Panc1 (cell line): ENCODE measurements at regions not wholly inside any gene's neighbourhood (a gene's known extent, or its start where the extent isn't known, plus 50 kb on each side); places are given as distances from the start of the nearest gene placed in this dataset.

Source experiments
- ATAC-seq: fragments of 200-7000 bp; cut with Tn5 transposase; 2 replicates; pipeline ENCODE4 v1.9.1; 2020; ENCODE audit warnings: mild to moderate bottlenecking, moderate library complexity
- BruUV-seq: library from RNA; stranded (reverse); fragments of 400-500 nt; replicated peaks from 2 replicates; lab custom pipeline; 2021; lab: Mats Ljungman, UMichigan
- CTCF ChIA-PET: fragments of 300-600 bp; sonication (Branson Sonifier 250); formaldehyde crosslinking; loops from one replicate; lab custom pipeline; 2022; ENCODE audit warnings: antibody characterized with exemption; lab: Charles Lee
- POLR2A ChIA-PET: fragments of 300-600 bp; sonication (Branson Sonifier 250); formaldehyde crosslinking; loops from one replicate; lab custom pipeline; 2022; ENCODE audit warnings: antibody characterized with exemption; lab: Charles Lee
- DNase-seq: peaks from one replicate; pipeline ENCODE4 v3.0.0-alpha.2; 2010; ENCODE audit warnings: low read depth, low spot score
- H3K27ac ChIP-seq: 2 replicates; pipeline ENCODE4 v1.5.1; 2011; ENCODE audit warnings: mild to moderate bottlenecking, low read length, inconsistent platforms
- H3K27me3 ChIP-seq: fragments of 200-500 bp; sonication (Bioruptor generic); 2 replicates; pipeline ENCODE4 v1.6.0; 2014; ENCODE audit warnings: low read length, inconsistent platforms; ENCODE audit not compliant: control insufficient read depth, insufficient read depth
- H3K36me3 ChIP-seq: fragments of 200-500 bp; sonication (Bioruptor generic); 2 replicates; pipeline ENCODE4 v1.5.1; 2014; ENCODE audit warnings: inconsistent platforms, mild to moderate bottlenecking, low read length, moderate library complexity; ENCODE audit not compliant: control insufficient read depth, insufficient read depth
- H3K4me1 ChIP-seq: 2 replicates; pipeline ENCODE4 v1.5.1; 2011; ENCODE audit warnings: inconsistent platforms, mild to moderate bottlenecking, low read length, moderate library complexity; ENCODE audit not compliant: control insufficient read depth, insufficient read depth
- H3K4me3 ChIP-seq, 2 experiments: 2 replicates each; pipeline ENCODE4 v1.5.1; 2011 to 2012; ENCODE audit warnings: low read depth in 2 of 2, low read length in 2 of 2, mild to moderate bottlenecking in 2 of 2, inconsistent platforms in 1 of 2, moderate library complexity in 1 of 2
- H3K9me3 ChIP-seq: fragments of 200-500 bp; sonication (Bioruptor generic); 2 replicates; pipeline ENCODE4 v1.5.1; 2014; ENCODE audit warnings: low read depth, mild to moderate bottlenecking, inconsistent platforms, low read length, moderate library complexity; ENCODE audit not compliant: control insufficient read depth, insufficient read depth
- POLR2AphosphoS5 ChIP-seq: IDR thresholded peaks from 2 replicates; pipeline ENCODE4 v1.6.1; 2012; ENCODE audit warnings: mild to moderate bottlenecking, low read depth, low read length, moderate library complexity
- SIN3A ChIP-seq: IDR thresholded peaks from 2 replicates; pipeline ENCODE4 v1.6.1; 2012; ENCODE audit warnings: low read depth, mild to moderate bottlenecking, low read length, moderate library complexity, borderline replicate concordance; ENCODE audit not compliant: insufficient read depth
- TCF7L2 ChIP-seq: IDR thresholded peaks from 2 replicates; pipeline ENCODE4 v1.6.1; 2011; ENCODE audit warnings: mild to moderate bottlenecking, low read depth, low read length, inconsistent platforms
- in situ Hi-C: cut with HindIII; loops from 2 replicates; pipeline ENCODE4 v1.10.0; 2016; ENCODE audit warnings: low sequenced_read_pairs, low pct_unique_long_range_greater_than_20kb
- intact Hi-C: fragments of 100-400 bp; cut with micrococcal nuclease; formaldehyde crosslinking; loops from one replicate; pipeline ENCODE4 v1.10.0; 2022; ENCODE audit not compliant: unreplicated experiment
- TF ChIP-seq, protein P1 (sequence below): fragments of 450-650 bp; IDR thresholded peaks from 2 replicates; pipeline ENCODE4 v1.5.1; 2017; ENCODE audit warnings: mild to moderate bottlenecking
- TF ChIP-seq, protein P2 (sequence below), 2 experiments: IDR thresholded peaks; 2 replicates each; pipeline ENCODE4 v1.6.1; 2011 to 2012; ENCODE audit warnings: low read depth in 2 of 2, control low read depth in 1 of 2, low read length in 1 of 2, mild to moderate bottlenecking in 1 of 2, moderate library complexity in 1 of 2; ENCODE audit not compliant: insufficient read depth in 1 of 2

DNA sequence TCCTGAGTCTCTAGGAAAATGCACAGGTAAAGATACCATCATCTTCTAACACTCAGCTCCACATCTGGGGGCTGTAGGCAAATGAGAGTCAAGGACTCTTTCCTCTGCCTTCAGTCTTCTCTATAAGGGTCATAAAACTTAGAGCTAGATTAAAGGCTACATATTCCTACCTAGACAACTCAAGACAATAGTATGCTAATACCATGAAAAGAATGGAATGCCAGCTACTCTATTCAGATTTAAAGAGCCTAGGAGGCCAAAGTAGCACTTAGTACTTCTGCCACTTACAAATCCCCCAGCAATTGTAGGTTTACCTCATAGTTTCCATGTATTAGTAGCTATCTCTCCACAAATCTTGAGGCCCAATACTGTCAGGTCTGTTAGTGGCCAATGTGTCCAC is 453.0 kb downstream of the SLITRK5 start:
- CTCF ChIA-PET = no interaction called here
- intact Hi-C loops (no loop called here), in situ Hi-C loops (no loop called here)
- Histone ChIP-seq H3K4me1 (no peaks in the 10 kb centered on the region), H3K9me3 (no peaks in the 10 kb centered on the region), H3K36me3 (no peaks in the 10 kb centered on the region), H3K27ac (no peak overlapping the region), H3K27me3 (no peaks in the 10 kb centered on the region), H3K4me3 (no peak overlapping the region)
- DNase-seq (no peak), ATAC-seq (no peak)
- no peak for TF ChIP-seq TCF7L2
- TF ChIP-seq SIN3A = no peak
- TF ChIP-seq, protein P1, sequence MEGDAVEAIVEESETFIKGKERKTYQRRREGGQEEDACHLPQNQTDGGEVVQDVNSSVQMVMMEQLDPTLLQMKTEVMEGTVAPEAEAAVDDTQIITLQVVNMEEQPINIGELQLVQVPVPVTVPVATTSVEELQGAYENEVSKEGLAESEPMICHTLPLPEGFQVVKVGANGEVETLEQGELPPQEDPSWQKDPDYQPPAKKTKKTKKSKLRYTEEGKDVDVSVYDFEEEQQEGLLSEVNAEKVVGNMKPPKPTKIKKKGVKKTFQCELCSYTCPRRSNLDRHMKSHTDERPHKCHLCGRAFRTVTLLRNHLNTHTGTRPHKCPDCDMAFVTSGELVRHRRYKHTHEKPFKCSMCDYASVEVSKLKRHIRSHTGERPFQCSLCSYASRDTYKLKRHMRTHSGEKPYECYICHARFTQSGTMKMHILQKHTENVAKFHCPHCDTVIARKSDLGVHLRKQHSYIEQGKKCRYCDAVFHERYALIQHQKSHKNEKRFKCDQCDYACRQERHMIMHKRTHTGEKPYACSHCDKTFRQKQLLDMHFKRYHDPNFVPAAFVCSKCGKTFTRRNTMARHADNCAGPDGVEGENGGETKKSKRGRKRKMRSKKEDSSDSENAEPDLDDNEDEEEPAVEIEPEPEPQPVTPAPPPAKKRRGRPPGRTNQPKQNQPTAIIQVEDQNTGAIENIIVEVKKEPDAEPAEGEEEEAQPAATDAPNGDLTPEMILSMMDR = no peak
- TF ChIP-seq POLR2AphosphoS5 = no peak
- TF ChIP-seq, protein P2, sequence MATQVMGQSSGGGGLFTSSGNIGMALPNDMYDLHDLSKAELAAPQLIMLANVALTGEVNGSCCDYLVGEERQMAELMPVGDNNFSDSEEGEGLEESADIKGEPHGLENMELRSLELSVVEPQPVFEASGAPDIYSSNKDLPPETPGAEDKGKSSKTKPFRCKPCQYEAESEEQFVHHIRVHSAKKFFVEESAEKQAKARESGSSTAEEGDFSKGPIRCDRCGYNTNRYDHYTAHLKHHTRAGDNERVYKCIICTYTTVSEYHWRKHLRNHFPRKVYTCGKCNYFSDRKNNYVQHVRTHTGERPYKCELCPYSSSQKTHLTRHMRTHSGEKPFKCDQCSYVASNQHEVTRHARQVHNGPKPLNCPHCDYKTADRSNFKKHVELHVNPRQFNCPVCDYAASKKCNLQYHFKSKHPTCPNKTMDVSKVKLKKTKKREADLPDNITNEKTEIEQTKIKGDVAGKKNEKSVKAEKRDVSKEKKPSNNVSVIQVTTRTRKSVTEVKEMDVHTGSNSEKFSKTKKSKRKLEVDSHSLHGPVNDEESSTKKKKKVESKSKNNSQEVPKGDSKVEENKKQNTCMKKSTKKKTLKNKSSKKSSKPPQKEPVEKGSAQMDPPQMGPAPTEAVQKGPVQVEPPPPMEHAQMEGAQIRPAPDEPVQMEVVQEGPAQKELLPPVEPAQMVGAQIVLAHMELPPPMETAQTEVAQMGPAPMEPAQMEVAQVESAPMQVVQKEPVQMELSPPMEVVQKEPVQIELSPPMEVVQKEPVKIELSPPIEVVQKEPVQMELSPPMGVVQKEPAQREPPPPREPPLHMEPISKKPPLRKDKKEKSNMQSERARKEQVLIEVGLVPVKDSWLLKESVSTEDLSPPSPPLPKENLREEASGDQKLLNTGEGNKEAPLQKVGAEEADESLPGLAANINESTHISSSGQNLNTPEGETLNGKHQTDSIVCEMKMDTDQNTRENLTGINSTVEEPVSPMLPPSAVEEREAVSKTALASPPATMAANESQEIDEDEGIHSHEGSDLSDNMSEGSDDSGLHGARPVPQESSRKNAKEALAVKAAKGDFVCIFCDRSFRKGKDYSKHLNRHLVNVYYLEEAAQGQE (IDR thresholded peaks at IDR 0.05; ENCODE audit: insufficient read depth in 1 of 2, low read depth in 2 of 2, low read length in 1 of 2) = no peak
- POLR2A ChIA-PET = no interaction called here
- no TSS peak for BruUV-seq

DNA sequence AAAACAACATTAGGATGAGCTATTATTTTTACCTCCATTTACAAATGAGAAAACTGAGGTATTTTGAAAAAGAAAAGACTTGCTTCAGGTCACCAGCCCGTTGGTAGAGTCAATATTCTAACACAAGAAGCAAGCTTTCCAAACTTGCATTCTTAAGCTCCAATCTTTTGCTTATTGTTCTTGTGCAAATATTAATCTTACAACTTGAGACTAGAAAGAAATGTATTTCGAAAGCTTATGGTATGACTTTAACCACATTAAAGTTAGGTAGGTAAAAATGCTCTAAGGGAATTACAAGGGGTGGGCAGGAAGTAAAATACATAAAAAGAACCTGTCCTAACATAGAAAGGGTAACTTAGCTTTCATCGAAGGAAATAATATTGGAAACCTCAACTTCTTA is 453.9 kb downstream of the SLITRK5 start:
- TF ChIP-seq POLR2AphosphoS5 (no peak), TCF7L2 (no peak), SIN3A (no peak)
- TF ChIP-seq, protein P2 (IDR thresholded peaks at IDR 0.05; ENCODE audit: insufficient read depth in 1 of 2, low read depth in 2 of 2, low read length in 1 of 2) = no peak
- TF ChIP-seq, protein P1 = no peak
- POLR2A ChIA-PET = no interaction called here
- no peak for DNase-seq
- intact Hi-C loops = no loop called here
- Histone ChIP-seq H3K4me3 (no peak overlapping the region), H3K36me3 (no peaks in the 10 kb centered on the region), H3K9me3 (no peaks in the 10 kb centered on the region), H3K27me3 (no peaks in the 10 kb centered on the region), H3K4me1 (no peaks in the 10 kb centered on the region), H3K27ac (no peak overlapping the region)
- in situ Hi-C loops = no loop called here
- BruUV-seq = no TSS peak
- no peak for ATAC-seq
- CTCF ChIA-PET = no interaction called here
